Activated CD4-positive, alpha-beta T cell treated with anti-CD3 and anti-CD28 coated beads, Interleukin-2, amount 50 U/mL, for 24 hours (primary cell): ENCODE measurements at regions not wholly inside any gene's neighbourhood (a gene's known extent, or its start where the extent isn't known, plus 50 kb on each side); places are given as distances from the start of the nearest gene placed in this dataset.

Experiments
- DNase-seq, 2 donors: peaks; one replicate each; pipeline ENCODE4 v3.0.0-alpha.2; 2020; ENCODE audit warnings: low read depth in 1 of 2, low spot score in 1 of 2

GRCh38 chr6:147856687-147857086, 348.2 kb downstream of the SAMD5 start:
- no peak for DNase-seq

DNA sequence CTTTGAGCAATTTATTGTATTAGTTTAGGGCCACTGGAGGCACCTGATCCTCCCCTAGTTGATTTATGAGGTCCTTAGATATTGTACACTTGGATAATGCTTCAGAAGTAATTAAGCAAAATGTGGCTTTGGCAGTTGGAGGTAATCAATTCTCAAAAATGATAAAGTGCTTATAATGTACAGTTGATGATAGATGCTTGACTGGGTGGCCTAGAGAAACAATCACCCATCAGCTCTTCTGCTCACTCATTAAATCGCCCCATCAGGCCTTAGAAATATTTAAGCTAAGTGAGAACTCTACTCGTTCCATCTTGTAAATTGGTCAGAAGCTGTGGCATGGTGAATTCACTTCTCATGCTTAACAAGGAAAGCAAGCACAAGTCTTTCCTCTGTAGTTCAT, 349.9 kb downstream of the SAMD5 start:
- DNase-seq = no peak

GRCh38 chr6:147859071-147859470, 350.6 kb downstream of the SAMD5 start:
- DNase-seq = no peak

GRCh38 chr6:147861696-147862095, 353.2 kb downstream of the SAMD5 start:
- DNase-seq = no peak

GRCh38 chr6:147867433-147868226, 359.1 kb downstream of the SAMD5 start:
- no peak for DNase-seq

GRCh38 chr6:147868427-147869190, 360.1 kb downstream of the SAMD5 start:
- DNase-seq = no peak

- DNase-seq = no peak
Observed at GRCh38 chr6:147869201-147869600, 360.7 kb downstream of the SAMD5 start.

DNA sequence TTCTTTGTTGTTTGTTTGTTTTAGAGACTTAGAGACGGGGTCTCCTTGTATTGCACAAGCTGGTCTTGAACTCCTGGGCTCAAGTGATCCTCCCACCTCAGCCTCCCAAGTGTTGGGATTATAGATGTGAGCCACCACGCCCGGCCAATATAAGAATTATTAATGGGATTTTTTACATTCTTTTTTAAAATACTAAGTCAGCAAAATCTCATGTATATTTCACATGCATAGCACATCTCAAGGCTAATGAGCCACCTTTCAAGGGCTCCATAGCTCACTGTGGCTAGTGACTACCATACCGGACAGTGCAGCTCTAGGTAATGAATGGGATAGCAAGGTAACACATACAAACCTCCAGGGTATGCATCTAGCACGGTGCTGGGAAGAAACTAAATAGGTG, 361.4 kb downstream of the SAMD5 start:
- no peak for DNase-seq

GRCh38 chr6:147870506-147871110, 362.1 kb downstream of the SAMD5 start:
- DNase-seq = no peak

DNA sequence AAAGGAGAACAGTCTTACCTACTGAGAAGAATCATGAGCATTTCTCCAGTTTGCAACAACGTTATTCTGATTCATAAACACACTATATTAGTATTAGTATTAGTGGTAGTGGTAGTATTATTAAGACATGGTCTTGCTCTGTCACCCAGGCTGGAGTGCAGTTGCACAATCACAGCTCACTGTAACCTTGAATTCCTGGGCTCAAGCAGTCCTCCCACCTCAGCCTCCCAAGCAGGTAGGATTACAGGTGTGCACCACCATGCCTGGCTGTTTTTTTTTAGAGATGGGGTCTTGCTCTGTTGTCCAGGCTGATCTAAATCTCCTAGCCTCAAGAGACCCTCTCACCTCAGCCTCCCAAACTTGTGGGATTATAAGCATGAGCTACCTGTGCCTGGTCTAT, 363.5 kb downstream of the SAMD5 start:
- DNase-seq = no peak

DNA sequence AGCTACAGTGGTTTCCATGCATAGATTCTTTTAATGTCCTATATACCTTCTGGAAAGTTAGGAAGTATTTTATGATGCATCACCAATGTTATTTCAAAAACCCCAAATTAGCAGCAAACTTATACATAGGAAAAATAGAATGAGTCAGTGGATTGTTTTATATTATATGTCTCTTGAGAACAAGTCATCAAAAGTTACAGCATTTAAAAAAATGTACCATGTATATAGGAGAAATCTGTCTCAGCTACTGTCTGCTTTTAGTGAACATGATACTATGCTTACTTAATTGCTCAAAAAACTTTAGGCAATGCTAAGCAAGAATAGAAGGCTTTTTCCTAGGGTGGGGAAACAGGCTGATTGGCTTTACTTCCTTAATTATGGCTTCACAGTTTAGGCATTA, 365.3 kb downstream of the SAMD5 start:
- DNase-seq = no peak

- no peak for DNase-seq
Observed at GRCh38 chr6:147874322-147874721, 365.8 kb downstream of the SAMD5 start.

DNA sequence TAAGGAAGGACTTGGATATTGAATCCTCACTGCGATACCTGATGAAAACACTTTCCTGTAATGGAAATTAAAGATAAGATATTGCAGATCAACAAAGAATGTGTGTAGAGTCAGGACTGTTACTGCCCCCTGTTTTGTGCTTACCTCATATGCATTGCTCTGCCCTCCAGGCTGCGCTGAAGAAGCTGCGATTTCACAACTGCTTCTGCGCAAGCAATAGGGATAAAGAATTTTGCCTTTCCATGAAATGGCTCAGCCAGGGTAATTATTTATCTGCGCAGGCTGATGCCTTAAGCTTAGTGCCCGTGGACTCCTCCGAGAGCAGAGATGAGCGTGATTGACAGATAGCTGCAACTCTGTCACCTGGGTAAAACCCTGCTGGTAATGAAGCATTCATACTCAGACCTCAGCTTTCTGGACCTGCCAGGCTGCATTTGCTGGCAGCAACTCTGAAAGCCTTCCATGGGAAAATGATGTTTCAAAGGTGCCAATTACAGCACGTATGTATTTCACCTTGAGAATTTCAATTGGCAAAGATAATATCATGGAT, 370.6 kb downstream of the SAMD5 start:
- no peak for DNase-seq

- no peak for DNase-seq
Observed at GRCh38 chr6:147881432-147881831, 372.9 kb downstream of the SAMD5 start.

DNA sequence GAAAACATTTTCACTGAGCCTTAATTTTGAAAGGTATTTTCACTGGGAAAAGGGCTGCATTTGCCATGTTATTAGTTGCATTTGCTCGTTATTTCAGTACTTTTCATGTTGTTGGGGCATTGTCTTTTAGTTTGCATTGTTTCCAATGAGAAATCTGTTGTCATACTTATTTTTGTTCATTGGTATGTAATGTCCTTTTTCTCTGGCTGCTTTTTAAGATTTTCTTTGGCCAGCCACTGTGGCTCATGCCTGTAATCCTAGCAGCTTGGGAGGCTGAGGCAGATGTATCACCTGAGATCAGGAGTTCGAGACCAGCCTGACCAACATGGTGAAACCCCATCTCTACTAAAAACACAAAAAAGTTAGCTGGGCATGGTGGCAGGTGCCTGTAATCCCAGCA, 379.9 kb downstream of the SAMD5 start:
- no peak for DNase-seq

GRCh38 chr6:147891671-147892070, 383.2 kb downstream of the SAMD5 start:
- no peak for DNase-seq

- DNase-seq = no peak
Observed at GRCh38 chr6:147892476-147892875, 384.0 kb downstream of the SAMD5 start.

DNA sequence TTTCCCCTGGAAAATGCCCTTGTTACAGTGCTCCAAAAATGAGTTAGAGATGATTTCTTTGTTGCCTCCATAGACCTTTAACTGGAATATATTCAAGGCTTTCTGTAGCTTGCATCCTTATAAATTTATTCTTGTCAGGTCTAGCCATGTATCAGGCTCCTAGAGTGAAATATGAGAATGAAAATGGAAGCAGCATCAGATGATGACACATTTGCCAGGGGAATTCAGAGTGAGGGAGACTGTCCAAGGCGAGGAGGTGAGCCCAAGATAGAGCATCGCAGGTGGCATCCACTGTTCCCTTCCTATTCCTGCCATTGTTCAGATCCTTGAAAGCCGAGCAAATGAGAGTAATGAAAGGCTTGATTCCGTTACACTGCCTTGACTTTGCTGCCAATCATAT, 386.8 kb downstream of the SAMD5 start:
- DNase-seq = no peak

- DNase-seq = no peak
Observed at GRCh38 chr6:147900247-147900830, 391.8 kb downstream of the SAMD5 start.

- no peak for DNase-seq
Observed at GRCh38 chr6:147903321-147903720, 394.8 kb downstream of the SAMD5 start.

DNA sequence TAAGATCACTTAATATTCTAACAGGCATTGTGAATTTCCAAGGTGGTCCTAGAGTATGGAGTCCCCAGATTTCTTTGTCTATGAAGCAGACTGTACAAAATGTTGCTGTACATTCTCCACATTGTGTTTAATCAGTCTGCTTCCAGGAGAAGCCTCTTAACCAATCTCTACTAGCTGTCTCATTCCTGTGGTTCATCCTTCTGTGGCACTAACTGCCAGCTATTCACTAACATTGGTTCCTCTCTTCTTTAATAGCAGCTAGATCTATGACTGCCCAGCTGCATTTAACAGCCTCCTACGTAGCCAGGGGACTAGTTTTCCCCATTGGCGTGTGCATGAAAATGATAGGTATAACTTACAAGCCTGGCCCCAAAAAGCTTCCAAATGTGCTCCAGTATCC, 395.4 kb downstream of the SAMD5 start:
- DNase-seq = no peak

DNA sequence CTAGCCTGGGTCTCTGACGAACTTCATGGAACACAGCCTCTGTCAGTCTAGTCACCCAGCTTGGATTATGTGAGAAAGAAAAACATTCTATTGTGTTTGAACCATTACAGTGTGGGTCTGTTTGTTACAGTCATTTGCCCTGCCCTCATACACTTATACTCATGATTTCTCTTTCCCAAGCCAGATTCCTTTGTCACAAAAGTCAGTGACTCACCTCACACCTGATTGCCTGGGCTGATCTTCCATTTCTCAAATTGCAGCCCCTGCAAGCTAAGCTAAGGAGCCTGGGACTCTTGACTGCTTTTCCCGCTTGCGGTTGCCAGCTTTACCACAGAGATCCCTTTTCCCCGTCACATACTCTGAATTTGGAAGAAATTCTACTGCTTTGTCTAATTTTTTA, 395.9 kb downstream of the SAMD5 start:
- no peak for DNase-seq
